Amniotic epithelial cell (primary cell): ENCODE measurements at regions not wholly inside any gene's neighbourhood (a gene's known extent, or its start where the extent isn't known, plus 50 kb on each side); places are given as distances from the start of the nearest gene placed in this dataset.
"Not testable (repeated sequence)": the region's sequence is repeated elsewhere in the genome, so short reads cannot be mapped to it uniquely, and the experiment has no call there.

Source experiments
- DNase-seq: peaks from one replicate; pipeline ENCODE4 v3.0.0-alpha.2; 2010; ENCODE audit warnings: low read depth

- no peak for DNase-seq
Observed at GRCh38 chr3:104004956-104005355, 1361.8 kb upstream of the ALCAM start.

GRCh38 chr3:104005815-104006214, 1360.9 kb upstream of the ALCAM start:
- peak; percentile 20 for DNase-seq

- DNase-seq: peak; percentile 30
Observed at GRCh38 chr3:104018541-104018940, 1348.2 kb upstream of the ALCAM start.

GRCh38 chr3:104031598-104031997, 1335.1 kb upstream of the ALCAM start:
- no peak for DNase-seq

- peak; percentile 61 for DNase-seq
Observed at GRCh38 chr3:104032283-104032682, 1334.4 kb upstream of the ALCAM start.

- DNase-seq: no peak
Observed at GRCh38 chr3:104040896-104041295, 1325.8 kb upstream of the ALCAM start.

- DNase-seq: not testable (repeated sequence)
Observed at GRCh38 chr3:104043001-104043543, 1323.6 kb upstream of the ALCAM start.

GRCh38 chr3:104044002-104044401, 1322.7 kb upstream of the ALCAM start:
- no peak for DNase-seq

GRCh38 chr3:104066658-104067057, 1300.1 kb upstream of the ALCAM start:
- peak; percentile 94 for DNase-seq

- DNase-seq: peak; percentile 31
Observed at GRCh38 chr3:104069114-104069513, 1297.6 kb upstream of the ALCAM start.

GRCh38 chr3:104070906-104071305, 1295.8 kb upstream of the ALCAM start:
- no peak for DNase-seq

GRCh38 chr3:104080088-104080626, 1286.6 kb upstream of the ALCAM start:
- peak; percentile 71 for DNase-seq

- no peak for DNase-seq
Observed at GRCh38 chr3:104088738-104089137, 1278.0 kb upstream of the ALCAM start.

- DNase-seq: not testable (repeated sequence)
Observed at GRCh38 chr3:104089987-104090386, 1276.7 kb upstream of the ALCAM start.

- peak; percentile 36 for DNase-seq
Observed at GRCh38 chr3:104101736-104102135, 1265.0 kb upstream of the ALCAM start.

- peak; percentile 55 for DNase-seq
Observed at GRCh38 chr3:104102386-104102785, 1264.3 kb upstream of the ALCAM start.

GRCh38 chr3:104106276-104106675, 1260.4 kb upstream of the ALCAM start:
- DNase-seq: no peak

- DNase-seq: no peak
Observed at GRCh38 chr3:104108522-104108921, 1258.2 kb upstream of the ALCAM start.

GRCh38 chr3:104126463-104126862, 1240.2 kb upstream of the ALCAM start:
- no peak for DNase-seq

GRCh38 chr3:104126864-104127553, 1239.7 kb upstream of the ALCAM start:
- no peak for DNase-seq

GRCh38 chr3:104127830-104128229, 1238.9 kb upstream of the ALCAM start:
- no peak for DNase-seq

GRCh38 chr3:104132566-104133403, 1233.9 kb upstream of the ALCAM start:
- no peak for DNase-seq

- DNase-seq: no peak
Observed at GRCh38 chr3:104133630-104134029, 1233.1 kb upstream of the ALCAM start.
